HAP-1 (cell line): ENCODE measurements at regions not wholly inside any gene's neighbourhood (a gene's known extent, or its start where the extent isn't known, plus 50 kb on each side); places are given as distances from the start of the nearest gene placed in this dataset.
"Not testable (repeated sequence)": the region's sequence is repeated elsewhere in the genome, so short reads cannot be mapped to it uniquely, and the experiment has no call there.

Experiments used
- DNase-seq, 2 experiments: peaks; one replicate each; pipeline ENCODE4 v3.0.0-alpha.2; 2016 to 2020; ENCODE audit warnings: low spot score in 2 of 2
- H3K27me3 ChIP-seq: fragments of 250-450 bp; sonication (Bioruptor Pico); 2 replicates; pipeline ENCODE4 v1.5.1; 2020; ENCODE audit warnings: low read depth, mild to moderate bottlenecking, moderate library complexity
- H3K36me3 ChIP-seq: fragments of 250-450 bp; sonication (Bioruptor Pico); replicated peaks from 2 replicates; pipeline ENCODE4 v1.5.1; 2020; ENCODE audit warnings: mild to moderate bottlenecking
- H3K4me1 ChIP-seq: fragments of 250-450 bp; sonication (Bioruptor Pico); 2 replicates; pipeline ENCODE4 v1.5.1; 2020; ENCODE audit warnings: mild to moderate bottlenecking
- H3K4me3 ChIP-seq: fragments of 250-450 bp; sonication (Bioruptor Pico); 2 replicates; pipeline ENCODE4 v1.5.1; 2020; ENCODE audit warnings: mild to moderate bottlenecking, moderate library complexity
- H3K9me3 ChIP-seq: fragments of 250-450 bp; sonication (Bioruptor Pico); 2 replicates; pipeline ENCODE4 v1.5.1; 2020; ENCODE audit warnings: mild to moderate bottlenecking, moderate library complexity
- in situ Hi-C: fragments of 300-500 bp; cut with MboI; formaldehyde crosslinking; loops from 3 replicates; pipeline ENCODE4 v1.14.3; 2020; ENCODE audit warnings: low sequenced_read_pairs, inconsistent platforms, mixed read lengths

- DNase-seq, H3K36me3 ChIP-seq, in situ Hi-C loops: not testable (repeated sequence)
Observed at GRCh38 chr4:52157071-52157470, 106.0 kb downstream of the SPATA18 start.

GRCh38 chr4:52157641-52158316 is 106.7 kb downstream of the SPATA18 start:
- Histone ChIP-seq H3K9me3 (no peaks in the 10 kb centered on the region), H3K4me1 (no peaks in the 10 kb centered on the region), H3K27me3 (no peaks in the 10 kb centered on the region), H3K4me3 (no peak overlapping the region), H3K36me3 (no peaks in the 10 kb centered on the region)
- DNase-seq = no peak
- in situ Hi-C loops = no loop called here

More at GRCh38 chr4:52157071-52157470, 106.0 kb downstream of the SPATA18 start:
- H3K4me3 ChIP-seq, H3K27me3 ChIP-seq, H3K9me3 ChIP-seq, H3K4me1 ChIP-seq: not testable (repeated sequence)

DNA sequence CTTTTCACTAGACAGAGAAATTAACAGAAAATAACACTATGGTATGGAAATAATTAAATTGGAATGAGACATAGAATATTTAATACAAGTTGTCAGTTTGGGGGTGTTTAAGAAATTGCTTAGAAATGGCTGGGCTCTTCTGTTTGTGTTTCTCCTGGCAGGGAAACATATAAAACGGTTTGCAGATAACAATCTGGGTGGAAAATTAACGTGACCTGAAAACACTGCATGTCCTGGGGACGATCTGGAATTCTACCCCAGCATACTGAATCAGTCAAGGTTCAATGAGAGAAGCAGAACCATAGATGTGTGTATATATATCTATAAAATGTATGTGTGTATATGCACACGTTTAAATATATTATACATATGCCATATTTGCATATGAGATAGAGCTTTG is 109.8 kb downstream of the SPATA18 start:
- H3K4me3 ChIP-seq = no peak overlapping the region
- no peaks in the 10 kb centered on the region for H3K27me3 ChIP-seq
- H3K4me1 ChIP-seq = no peaks in the 10 kb centered on the region
- H3K36me3 ChIP-seq = no peaks in the 10 kb centered on the region
- DNase-seq = no peak
- in situ Hi-C loops = no loop called here
- no peaks in the 10 kb centered on the region for H3K9me3 ChIP-seq

GRCh38 chr4:52164116-52164515 is 113.0 kb downstream of the SPATA18 start:
- in situ Hi-C loops = no loop called here
- no peaks in the 10 kb centered on the region for H3K27me3 ChIP-seq
- H3K9me3 ChIP-seq = no peaks in the 10 kb centered on the region
- H3K4me3 ChIP-seq = no peak overlapping the region
- no peaks in the 10 kb centered on the region for H3K4me1 ChIP-seq
- no peak for DNase-seq
- no peaks in the 10 kb centered on the region for H3K36me3 ChIP-seq

DNA sequence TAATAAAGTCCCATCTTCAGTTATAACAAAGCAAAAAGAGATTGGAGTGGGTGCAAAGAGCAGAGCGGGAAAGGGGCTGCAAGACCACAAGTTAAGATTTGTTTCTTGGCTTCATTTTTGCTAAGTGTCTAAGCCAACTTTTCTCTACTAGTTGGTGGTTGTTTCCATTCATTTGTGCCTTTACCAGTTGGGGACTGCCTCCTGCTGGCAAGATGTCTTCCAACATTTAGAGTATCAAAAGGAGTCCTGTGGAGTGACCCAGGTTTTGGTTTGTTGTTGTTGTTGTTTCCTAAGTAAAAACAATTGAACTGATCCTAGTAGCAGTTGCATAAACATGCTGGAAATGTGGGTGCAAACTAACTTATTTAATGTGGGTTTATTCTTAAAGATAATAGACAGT is 121.1 kb downstream of the SPATA18 start:
- H3K4me1 ChIP-seq = no peaks in the 10 kb centered on the region
- in situ Hi-C loops = no loop called here
- no peaks in the 10 kb centered on the region for H3K27me3 ChIP-seq
- H3K4me3 ChIP-seq = no peak overlapping the region
- DNase-seq = no peak
- no peaks in the 10 kb centered on the region for H3K9me3 ChIP-seq
- H3K36me3 ChIP-seq = no peaks in the 10 kb centered on the region

DNA sequence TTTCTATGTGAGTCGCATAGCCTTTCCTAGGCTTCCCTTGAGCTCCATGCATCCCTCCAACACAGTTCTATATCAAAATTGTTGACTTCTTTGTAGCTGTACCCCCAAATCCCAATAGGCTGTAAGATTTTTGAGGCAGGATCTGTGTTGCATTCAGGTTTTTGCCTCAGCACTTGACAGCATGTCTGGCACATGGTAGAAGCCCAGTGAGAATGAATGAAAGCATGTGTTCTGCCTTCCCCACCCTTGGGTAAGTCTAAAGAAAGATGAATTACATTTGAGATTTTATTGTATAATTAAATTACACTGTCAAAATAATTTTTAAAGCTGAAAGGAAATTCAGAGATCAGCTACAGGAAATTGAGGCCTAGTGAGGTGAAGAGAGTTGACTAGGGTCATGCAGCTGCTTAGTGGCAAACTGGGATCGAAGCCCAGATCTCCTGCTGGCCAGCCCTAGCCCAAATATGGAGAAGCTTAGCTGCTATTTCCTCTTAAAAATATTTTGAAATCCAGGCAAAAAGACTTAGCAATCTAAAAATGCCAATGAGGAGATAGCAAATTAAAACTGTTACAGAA is 122.5 kb downstream of the SPATA18 start:
- H3K36me3 ChIP-seq = no peaks in the 10 kb centered on the region
- no peak overlapping the region for H3K4me3 ChIP-seq
- DNase-seq = no peak
- in situ Hi-C loops = no loop called here
- no peaks in the 10 kb centered on the region for H3K9me3 ChIP-seq
- H3K27me3 ChIP-seq = no peaks in the 10 kb centered on the region
- H3K4me1 ChIP-seq = no peaks in the 10 kb centered on the region

DNA sequence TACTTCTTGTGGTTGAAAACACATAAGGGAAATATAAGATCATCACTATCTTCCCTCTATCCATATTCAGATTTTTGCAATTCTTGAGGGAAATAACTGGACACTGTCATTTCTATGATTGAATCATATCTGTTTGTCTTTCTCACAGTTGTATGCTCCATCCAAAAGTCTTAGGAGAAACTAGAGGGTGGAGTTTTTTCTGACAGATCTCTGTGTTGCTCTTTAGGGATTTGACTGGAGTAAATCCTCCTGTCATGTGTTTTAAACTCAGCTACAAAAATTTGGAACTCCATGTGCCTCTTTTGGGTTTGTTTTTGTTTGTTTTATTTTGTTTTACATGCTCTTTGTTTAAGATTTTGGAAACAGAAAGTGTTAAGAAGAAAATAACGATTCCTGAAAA is 136.5 kb downstream of the SPATA18 start:
- no peak overlapping the region for H3K4me3 ChIP-seq
- in situ Hi-C loops = no loop called here
- H3K4me1 ChIP-seq = no peaks in the 10 kb centered on the region
- H3K36me3 ChIP-seq = no peaks in the 10 kb centered on the region
- DNase-seq = no peak
- H3K27me3 ChIP-seq = no peaks in the 10 kb centered on the region
- H3K9me3 ChIP-seq = no peaks in the 10 kb centered on the region

- H3K36me3 ChIP-seq = no peaks in the 10 kb centered on the region
- H3K9me3 ChIP-seq = no peaks in the 10 kb centered on the region
- no peak overlapping the region for H3K4me3 ChIP-seq
- H3K4me1 ChIP-seq = no peaks in the 10 kb centered on the region
- H3K27me3 ChIP-seq = no peaks in the 10 kb centered on the region
- in situ Hi-C loops = no loop called here
- no peak for DNase-seq
Observed at GRCh38 chr4:52192001-52192400, 140.9 kb downstream of the SPATA18 start.

DNA sequence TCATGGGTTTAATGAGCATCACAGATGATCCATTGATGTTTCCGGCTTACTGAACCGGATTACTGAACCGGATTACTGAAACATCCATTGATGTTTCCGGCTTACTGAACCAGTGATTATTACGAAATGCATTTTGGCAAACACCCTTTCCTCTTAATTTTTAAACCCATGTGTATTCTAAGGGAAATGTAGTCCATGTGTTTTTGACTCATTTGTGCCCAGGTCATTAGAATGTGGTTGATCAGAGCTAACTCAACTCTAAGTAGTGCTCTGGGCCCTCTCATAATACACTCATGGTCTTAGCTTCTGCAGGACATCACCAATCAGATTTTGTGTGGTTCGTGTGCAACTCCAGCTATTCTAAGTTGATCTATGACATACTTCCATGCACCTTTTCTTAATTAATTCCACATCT is 141.6 kb downstream of the SPATA18 start:
- Histone ChIP-seq H3K27me3 (no peaks in the 10 kb centered on the region), H3K9me3 (no peaks in the 10 kb centered on the region), H3K36me3 (no peaks in the 10 kb centered on the region), H3K4me1 (no peaks in the 10 kb centered on the region), H3K4me3 (no peak overlapping the region)
- in situ Hi-C loops = no loop called here
- DNase-seq = no peak

- Histone ChIP-seq H3K36me3 (no peaks in the 10 kb centered on the region), H3K4me1 (no peaks in the 10 kb centered on the region), H3K4me3 (no peak overlapping the region), H3K9me3 (no peaks in the 10 kb centered on the region), H3K27me3 (no peaks in the 10 kb centered on the region)
- DNase-seq = no peak
- in situ Hi-C loops = no loop called here
Observed at GRCh38 chr4:52195869-52196268, 144.8 kb downstream of the SPATA18 start.

DNA sequence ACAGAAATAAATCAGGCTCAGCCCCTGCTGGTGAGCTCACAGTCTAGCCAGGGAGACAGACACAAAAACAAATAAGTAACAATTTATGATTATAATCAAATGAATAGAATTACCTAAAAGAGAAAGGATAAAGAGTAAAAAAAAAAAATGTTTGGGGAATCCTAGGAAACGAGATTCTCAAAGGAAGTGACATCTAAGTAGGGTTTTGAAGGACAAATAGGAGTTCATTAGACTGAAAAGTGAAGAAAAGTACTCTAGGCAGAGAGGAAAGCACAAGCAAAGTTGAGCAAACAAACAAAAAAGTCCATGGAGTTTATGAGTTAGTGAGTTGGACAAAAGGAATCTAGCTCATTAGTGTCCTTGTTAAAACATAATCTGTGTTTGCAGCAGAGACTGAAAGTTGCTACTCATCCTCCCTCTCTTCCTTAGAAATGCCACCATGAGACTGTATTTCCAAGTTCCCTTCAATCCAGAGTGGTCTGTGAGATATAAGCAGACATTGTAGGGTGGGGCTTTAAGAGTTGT is 145.6 kb downstream of the SPATA18 start:
- no peaks in the 10 kb centered on the region for H3K27me3 ChIP-seq
- in situ Hi-C loops = no loop called here

GRCh38 chr4:52197306-52197705 is 146.2 kb downstream of the SPATA18 start:
- no peaks in the 10 kb centered on the region for H3K36me3 ChIP-seq
- H3K27me3 ChIP-seq = no peaks in the 10 kb centered on the region
- DNase-seq = no peak
- no peaks in the 10 kb centered on the region for H3K4me1 ChIP-seq
- H3K4me3 ChIP-seq = no peak overlapping the region
- no peaks in the 10 kb centered on the region for H3K9me3 ChIP-seq
- in situ Hi-C loops = no loop called here

More for the DNA sequence above, 145.6 kb downstream of the SPATA18 start:
- H3K9me3 ChIP-seq = no peaks in the 10 kb centered on the region
- no peak overlapping the region for H3K4me3 ChIP-seq
- no peaks in the 10 kb centered on the region for H3K4me1 ChIP-seq
- no peaks in the 10 kb centered on the region for H3K36me3 ChIP-seq
- DNase-seq = no peak

DNA sequence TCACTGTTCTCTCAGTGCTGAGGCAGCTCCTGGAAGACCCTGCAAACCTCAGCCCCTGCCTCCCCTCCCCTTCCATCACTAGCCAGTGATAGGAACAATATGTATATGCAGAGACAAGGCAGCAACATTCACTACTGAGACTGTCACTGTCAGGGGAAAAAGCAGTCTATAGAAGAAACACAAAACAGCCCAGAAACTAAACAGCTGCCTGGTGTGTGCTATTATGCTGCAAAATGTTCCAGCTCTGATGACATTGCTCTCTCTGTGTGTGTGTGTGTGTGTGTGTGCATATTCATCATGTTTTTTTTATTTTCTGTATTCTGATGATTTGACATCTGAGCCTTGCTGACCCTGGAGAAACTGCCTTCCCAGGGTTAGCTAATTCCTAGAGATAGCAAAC is 147.2 kb downstream of the SPATA18 start:
- in situ Hi-C loops = no loop called here
- Histone ChIP-seq H3K36me3 (no peaks in the 10 kb centered on the region), H3K4me3 (no peak overlapping the region), H3K9me3 (no peaks in the 10 kb centered on the region), H3K27me3 (no peaks in the 10 kb centered on the region), H3K4me1 (no peaks in the 10 kb centered on the region)
- DNase-seq = no peak

DNA sequence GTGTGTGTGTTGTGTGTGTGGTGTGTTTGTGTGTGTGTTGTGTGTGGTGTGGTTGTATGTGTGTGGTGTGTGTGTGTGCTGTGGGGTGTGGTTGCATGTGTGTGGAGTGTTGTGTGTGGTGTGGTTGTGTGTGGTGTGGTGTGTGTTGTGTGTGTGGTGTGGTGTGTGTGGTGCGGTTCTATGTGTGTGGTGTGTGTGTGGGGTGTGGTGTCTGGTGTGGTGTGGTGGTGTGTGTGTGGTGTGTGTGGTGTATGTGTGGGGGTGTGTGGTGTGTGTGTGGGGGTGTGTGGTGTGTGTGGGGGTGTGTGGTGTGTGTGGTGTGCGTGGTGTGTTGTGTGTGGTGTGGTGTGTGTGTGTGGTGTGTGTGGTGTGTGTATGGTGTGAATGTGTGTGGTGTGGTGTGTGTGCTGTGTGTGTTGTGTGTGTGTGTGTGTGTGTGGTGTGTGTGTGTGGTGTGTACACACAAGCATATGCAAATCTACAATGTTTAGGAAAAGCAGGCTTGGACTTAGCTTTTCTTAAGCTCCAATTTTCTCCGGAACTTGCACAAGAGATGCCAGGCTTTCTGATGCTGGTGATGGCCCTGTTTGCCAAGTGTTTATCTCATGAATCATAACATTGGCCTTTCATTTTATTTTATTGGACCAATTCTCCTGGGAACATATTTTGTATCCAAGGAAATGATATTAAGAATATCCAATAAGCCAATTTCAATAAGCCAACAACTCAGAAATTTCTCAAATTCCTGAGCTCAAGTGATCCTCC is 148.7 kb downstream of the SPATA18 start:
- in situ Hi-C loops = no loop called here
- Histone ChIP-seq H3K4me1 (no peaks in the 10 kb centered on the region), H3K27me3 (no peaks in the 10 kb centered on the region), H3K4me3 (no peak overlapping the region), H3K36me3 (no peaks in the 10 kb centered on the region), H3K9me3 (no peaks in the 10 kb centered on the region)
- no peak for DNase-seq
